ENCODE measurements at regions not wholly inside any gene's neighbourhood (a gene's known extent, or its start where the extent isn't known, plus 50 kb on each side); places are given as distances from the start of the nearest gene placed in this dataset.
"Not testable (repeated sequence)": the region's sequence is repeated elsewhere in the genome, so short reads cannot be mapped to it uniquely, and the experiment has no call there.

GRCh38 chr2:57450170-57450569 lies 596.4 kb upstream of the VRK2 start:
- DNase-seq = no peak

- DNase-seq = no peak
Measured at GRCh38 chr2:57452634-57453033, 594.0 kb upstream of the VRK2 start.

GRCh38 chr2:57453945-57454344 lies 592.7 kb upstream of the VRK2 start:
- DNase-seq = no peak

GRCh38 chr2:57460396-57461276 lies 586.0 kb upstream of the VRK2 start:
- no peak for DNase-seq

GRCh38 chr2:57461624-57462023 lies 585.0 kb upstream of the VRK2 start:
- DNase-seq = no peak

GRCh38 chr2:57465067-57465466 lies 581.5 kb upstream of the VRK2 start:
- DNase-seq = no peak

GRCh38 chr2:57465967-57466366 lies 580.6 kb upstream of the VRK2 start:
- no peak for DNase-seq

GRCh38 chr2:57475391-57475790 lies 571.2 kb upstream of the VRK2 start:
- DNase-seq = no peak

- DNase-seq = no peak
Measured at GRCh38 chr2:57479981-57480380, 566.6 kb upstream of the VRK2 start.

GRCh38 chr2:57488061-57488460 lies 558.5 kb upstream of the VRK2 start:
- DNase-seq = no peak

GRCh38 chr2:57490741-57491140 lies 555.9 kb upstream of the VRK2 start:
- DNase-seq = no peak

- no peak for DNase-seq
Measured at GRCh38 chr2:57491213-57491612, 555.4 kb upstream of the VRK2 start.

GRCh38 chr2:57493966-57494365 lies 552.6 kb upstream of the VRK2 start:
- DNase-seq = not testable (repeated sequence)

GRCh38 chr2:57497489-57498096 lies 549.0 kb upstream of the VRK2 start:
- peak; percentile 53 for DNase-seq

- no peak for DNase-seq
Measured at GRCh38 chr2:57504787-57505186, 541.8 kb upstream of the VRK2 start.

GRCh38 chr2:57509189-57509588 lies 537.4 kb upstream of the VRK2 start:
- no peak for DNase-seq

- DNase-seq = no peak
Measured at GRCh38 chr2:57510704-57511103, 535.9 kb upstream of the VRK2 start.

- DNase-seq = no peak
Measured at GRCh38 chr2:57515366-57515765, 531.2 kb upstream of the VRK2 start.

- DNase-seq = no peak
Measured at GRCh38 chr2:57516698-57517340, 529.8 kb upstream of the VRK2 start.

- no peak for DNase-seq
Measured at GRCh38 chr2:57523304-57523703, 523.3 kb upstream of the VRK2 start.

- DNase-seq = no peak
Measured at GRCh38 chr2:57527685-57528084, 518.9 kb upstream of the VRK2 start.

GRCh38 chr2:57528499-57528898 lies 518.1 kb upstream of the VRK2 start:
- no peak for DNase-seq

- no peak for DNase-seq
Measured at GRCh38 chr2:57534358-57534757, 512.2 kb upstream of the VRK2 start.

Measured in right forelimb (tissue), 1 donor.